Lung (tissue), 11 donors: ENCODE measurements at regions not wholly inside any gene's neighbourhood (a gene's known extent, or its start where the extent isn't known, plus 50 kb on each side); places are given as distances from the start of the nearest gene placed in this dataset.

Source experiments
- ATAC-seq: fragments of 200-7000 bp; cut with Tn5 transposase; one replicate; pipeline ENCODE4 v1.9.1; 2020; ENCODE audit warnings: moderate number of reproducible peaks; ENCODE audit not compliant: insufficient read depth, low FRiP score
- DNase-seq, 3 donors: peaks; one replicate each; pipeline ENCODE4 v3.0.0-alpha.2; 2013 to 2017
- H3K27ac ChIP-seq, 2 donors: one replicate each; pipeline ENCODE4 v1.5.1; 2013; ENCODE audit warnings: mild to moderate bottlenecking in 2 of 2, moderate library complexity in 2 of 2, control low read depth in 1 of 2, inconsistent platforms in 1 of 2, low read depth in 1 of 2, low read length in 1 of 2
- H3K27me3 ChIP-seq, 3 donors: one replicate each; pipeline ENCODE4 v1.5.1; 2013; ENCODE audit warnings: low read length in 2 of 3; ENCODE audit not compliant: control insufficient read depth in 3 of 3, insufficient read depth in 3 of 3
- H3K36me3 ChIP-seq, 4 donors: one replicate each; pipeline ENCODE4 v1.5.1; 2013; ENCODE audit warnings: low read length in 4 of 4, mild to moderate bottlenecking in 1 of 4, moderate library complexity in 1 of 4; ENCODE audit not compliant: control insufficient read depth in 4 of 4, insufficient read depth in 4 of 4
- H3K4me1 ChIP-seq, 5 donors: one replicate each; pipeline ENCODE4 v1.5.1; 2013; ENCODE audit warnings: low read length in 5 of 5, mild to moderate bottlenecking in 2 of 5, moderate library complexity in 1 of 5; ENCODE audit not compliant: control insufficient read depth in 5 of 5, insufficient read depth in 5 of 5
- H3K4me3 ChIP-seq: one replicate; pipeline ENCODE4 v1.5.1; 2013; ENCODE audit warnings: mild to moderate bottlenecking, control low read depth, moderate library complexity
- H3K9ac ChIP-seq, 2 donors: one replicate each; pipeline ENCODE4 v1.5.1; 2013; ENCODE audit warnings: low read length in 2 of 2, control low read depth in 1 of 2; ENCODE audit not compliant: insufficient read depth in 1 of 2
- H3K9me3 ChIP-seq, 4 donors: one replicate each; pipeline ENCODE4 v1.5.1; 2013; ENCODE audit warnings: low read length in 3 of 4, mild to moderate bottlenecking in 1 of 4, moderate library complexity in 1 of 4; ENCODE audit not compliant: control insufficient read depth in 4 of 4, insufficient read depth in 3 of 4
- CTCF ChIP-seq: IDR thresholded peaks from 2 replicates; pipeline ENCODE4 v1.5.1; 2012; ENCODE audit warnings: mild to moderate bottlenecking; ENCODE audit errors: control extremely low read depth, extremely low read depth
- WGBS, 2 donors: extraction: QIAGEN DNeasy Blood & Tissue Kit; methylation state at CpG; one replicate each; pipeline ENCODE4 v1.1.7; 2013; 5-methylcytosine and 5-hydroxymethylcytosine counted together
- donor health status: control.
- donor health status: control.
- donor health status: Bipolar disorder and iron deficiency.
- donor health status: healthy.
- donor health status: DM: yes; HTN: yes; CAD: no.

- no peak overlapping the region for H3K27ac ChIP-seq
- no peaks in the 10 kb centered on the region for H3K36me3 ChIP-seq
- H3K9me3 ChIP-seq: no peaks in the 10 kb centered on the region
- no peak for TF ChIP-seq CTCF
- no peak overlapping the region for H3K9ac ChIP-seq
- ATAC-seq (no peak), DNase-seq (no peak)
- no peaks in the 10 kb centered on the region for H3K27me3 ChIP-seq
- H3K4me3 ChIP-seq: no peak overlapping the region
- H3K4me1 ChIP-seq: peaks cover 0 to 4% (median 0%) of the 10 kb centered on the region in 5 donors
These were observed 268.7 kb upstream of the TCF4 start for GRCh38 chr18:55856679-55857078.

GRCh38 chr18:55856229-55856628, 268.2 kb upstream of the TCF4 start:
- no peak for ATAC-seq
- Histone ChIP-seq H3K27ac (no peak overlapping the region), H3K4me1 (peaks cover 0 to 4% (median 0%) of the 10 kb centered on the region in 5 donors), H3K4me3 (no peak overlapping the region), H3K9ac (no peak overlapping the region), H3K9me3 (no peaks in the 10 kb centered on the region), H3K27me3 (no peaks in the 10 kb centered on the region), H3K36me3 (no peaks in the 10 kb centered on the region)
- DNase-seq: no peak
- TF ChIP-seq CTCF: no peak
- WGBS, 2 donors: 72 to 89% methylated on average over 2 of the region's 2 CpGs

- no peak for DNase-seq
- Histone ChIP-seq H3K27me3 (no peaks in the 10 kb centered on the region), H3K4me3 (no peak overlapping the region), H3K9ac (no peak overlapping the region), H3K4me1 (peaks cover 0 to 4% (median 0%) of the 10 kb centered on the region in 5 donors), H3K36me3 (no peaks in the 10 kb centered on the region), H3K9me3 (no peaks in the 10 kb centered on the region), H3K27ac (no peak overlapping the region)
- WGBS, 2 donors: 87 to 91% methylated on average over 3 of the region's 3 CpGs
- no peak for TF ChIP-seq CTCF
- no peak for ATAC-seq
These were observed 265.3 kb upstream of the TCF4 start for GRCh38 chr18:55853268-55853667.

- Histone ChIP-seq H3K27ac (no peak overlapping the region), H3K4me3 (no peak overlapping the region), H3K36me3 (no peaks in the 10 kb centered on the region), H3K9me3 (peaks cover 0 to 4% (median 0%) of the 10 kb centered on the region in 4 donors), H3K27me3 (no peaks in the 10 kb centered on the region), H3K9ac (no peak overlapping the region), H3K4me1 (no peaks in the 10 kb centered on the region)
- DNase-seq (no peak), ATAC-seq (no peak)
- TF ChIP-seq CTCF: no peak
- WGBS, 2 donors: 91 to 93% methylated on average over 8 of the region's 8 CpGs
These were observed 262.9 kb upstream of the TCF4 start for GRCh38 chr18:55850904-55851303.
